GM19023 (cell line): ENCODE measurements at regions not wholly inside any gene's neighbourhood (a gene's known extent, or its start where the extent isn't known, plus 50 kb on each side); places are given as distances from the start of the nearest gene placed in this dataset.
"Not testable (repeated sequence)": the region's sequence is repeated elsewhere in the genome, so short reads cannot be mapped to it uniquely, and the experiment has no call there.

Source experiments
- ATAC-seq: cut with Tn5 transposase; IDR thresholded peaks from one replicate; pipeline ENCODE4 v1.9.1; 2021; ENCODE audit warnings: mild to moderate bottlenecking, moderate library complexity; ENCODE audit not compliant: unreplicated experiment

DNA sequence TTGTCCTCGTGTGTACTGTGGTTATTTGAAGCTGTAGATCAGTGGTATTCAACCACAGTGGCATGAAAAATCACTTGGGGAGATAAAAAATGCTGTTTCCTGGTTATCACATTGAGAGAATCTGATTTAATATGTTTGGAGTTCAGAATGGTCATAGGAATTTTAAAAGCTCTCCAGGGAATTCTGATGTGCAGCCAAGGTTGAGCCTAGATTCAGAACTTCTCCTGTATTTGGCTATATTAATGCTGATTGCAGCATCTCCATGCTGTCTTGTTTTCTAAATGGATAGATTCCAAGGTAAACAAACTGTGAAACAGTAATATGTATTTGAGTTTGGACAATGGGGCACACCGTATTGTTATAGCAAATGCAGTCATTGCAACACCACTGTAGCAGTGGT lies 982.2 kb upstream of the FBXO33 start:
- no peak for ATAC-seq

DNA sequence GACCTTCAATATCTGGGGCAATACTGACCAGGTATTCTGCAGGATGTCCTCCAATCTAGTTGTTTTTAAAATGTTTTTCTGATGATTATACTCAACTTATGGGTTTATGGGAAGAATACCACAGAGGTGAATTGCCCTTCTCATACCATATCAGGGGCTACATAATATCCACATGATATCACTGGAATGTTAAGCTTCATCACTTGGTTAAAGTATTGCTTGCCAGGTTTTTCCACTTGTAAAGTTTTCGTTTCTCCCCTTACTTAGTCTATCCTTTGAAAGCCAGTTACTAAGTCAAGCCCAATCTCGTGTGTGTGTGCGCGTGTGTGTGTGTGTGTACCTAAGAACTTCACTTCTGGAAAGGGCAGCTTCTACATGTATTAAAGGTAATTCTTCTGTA lies 980.9 kb upstream of the FBXO33 start:
- no peak for ATAC-seq

DNA sequence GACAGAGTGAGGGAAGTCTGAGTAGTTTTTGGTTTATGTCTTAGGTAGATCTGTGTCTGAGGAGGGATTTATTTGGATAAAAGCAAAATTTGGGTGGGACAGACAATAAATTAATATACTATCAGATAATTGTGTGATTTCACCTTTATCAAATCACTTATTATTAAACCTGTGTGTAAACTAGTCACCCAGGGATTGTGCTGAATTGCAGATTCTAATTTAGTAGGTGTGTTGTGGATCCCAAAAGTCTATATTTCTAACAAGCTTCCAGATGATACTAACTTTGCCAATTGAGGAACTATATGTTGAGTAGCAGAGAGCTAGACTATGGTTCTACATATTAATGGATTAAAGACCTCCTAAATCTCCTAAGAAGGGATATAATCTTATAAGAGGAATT lies 978.5 kb upstream of the FBXO33 start:
- ATAC-seq = no peak

DNA sequence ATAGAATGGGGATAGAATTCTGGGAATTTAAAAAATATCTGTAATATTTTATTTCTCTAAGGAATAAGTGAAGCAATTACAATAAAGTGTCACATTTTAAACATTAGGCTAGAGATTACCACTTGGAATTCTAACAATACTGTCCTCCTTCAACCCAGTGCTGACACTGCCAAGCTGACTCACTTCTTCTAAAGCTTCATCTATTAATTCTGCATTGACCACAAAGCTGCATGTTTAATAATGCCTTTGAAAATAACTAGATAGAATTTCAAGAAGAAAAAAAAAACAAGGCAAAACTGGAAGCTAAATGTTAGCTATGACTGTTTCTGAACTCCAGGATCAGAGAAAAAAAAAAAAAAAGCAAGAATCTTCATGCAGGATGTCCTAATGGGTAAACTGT lies 970.7 kb upstream of the FBXO33 start:
- no peak for ATAC-seq

DNA sequence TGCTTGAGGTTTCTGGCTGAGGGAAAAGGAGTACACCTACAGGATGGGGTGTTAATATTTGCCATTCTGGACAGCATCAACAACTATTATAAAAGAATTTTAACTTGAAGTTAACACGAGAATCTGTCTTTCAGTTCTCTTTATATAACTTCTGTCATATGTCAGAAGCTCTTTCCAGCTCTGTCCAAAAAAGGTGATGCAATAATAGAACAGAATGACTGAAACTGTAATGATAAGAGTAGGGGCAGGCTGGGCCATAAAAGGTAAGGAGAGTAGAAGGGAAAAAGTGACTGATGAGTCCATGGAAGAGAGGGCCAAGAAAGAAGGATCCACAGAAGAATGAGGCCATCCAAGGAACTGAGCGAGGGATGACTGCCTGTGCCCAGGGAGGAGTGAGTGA lies 966.7 kb upstream of the FBXO33 start:
- ATAC-seq = no peak

DNA sequence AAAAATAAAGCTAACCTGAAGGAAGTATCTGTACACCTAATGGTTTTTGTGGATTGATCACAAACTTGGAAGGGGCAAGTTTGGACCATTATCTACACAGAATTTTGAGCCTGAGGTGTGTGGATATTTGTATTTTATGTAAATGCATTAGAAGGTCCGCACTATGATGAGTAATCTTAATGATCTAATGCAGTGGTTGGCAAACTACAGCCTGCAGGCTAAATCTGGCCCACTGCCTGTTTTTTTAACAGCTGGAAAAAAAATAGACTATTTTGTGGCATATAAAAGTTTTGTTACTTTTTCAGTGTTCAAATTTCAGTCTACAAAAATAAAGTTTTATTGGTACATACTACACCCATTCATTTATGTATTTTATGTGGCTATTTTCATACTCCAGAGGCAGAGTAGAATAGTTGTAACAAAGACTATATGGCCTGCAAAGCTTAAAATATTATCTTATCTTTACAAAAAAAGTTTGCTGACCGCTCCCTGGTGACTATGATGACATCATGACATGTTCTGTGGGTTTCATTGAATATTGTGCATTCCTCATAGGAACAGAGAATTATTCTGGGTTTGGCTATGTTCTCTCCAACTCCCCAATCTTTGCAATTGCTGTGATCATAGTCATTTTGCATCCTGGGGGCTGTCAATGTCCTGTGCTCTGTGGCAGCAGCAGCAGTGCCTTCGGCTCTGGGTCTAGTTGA lies 962.6 kb upstream of the FBXO33 start:
- no peak for ATAC-seq

DNA sequence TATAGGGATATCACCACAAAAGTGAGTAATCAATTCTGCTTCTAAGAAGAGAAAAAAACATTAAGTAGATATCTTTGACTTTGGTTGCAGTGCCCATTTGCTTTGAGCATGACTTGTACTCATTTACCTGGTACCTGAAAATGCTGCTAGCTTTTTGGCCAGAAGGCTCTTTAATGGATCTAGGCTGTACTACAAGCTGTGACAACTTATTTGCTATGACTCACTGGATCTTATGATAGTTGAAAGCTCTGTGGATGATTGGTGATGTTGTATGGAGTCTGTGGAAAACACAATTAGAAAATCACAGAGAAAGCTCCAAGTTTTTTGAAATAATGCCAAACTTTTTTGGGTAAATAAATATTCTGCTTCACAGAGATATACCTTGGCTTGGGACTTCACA lies 960.9 kb upstream of the FBXO33 start:
- ATAC-seq = no peak

DNA sequence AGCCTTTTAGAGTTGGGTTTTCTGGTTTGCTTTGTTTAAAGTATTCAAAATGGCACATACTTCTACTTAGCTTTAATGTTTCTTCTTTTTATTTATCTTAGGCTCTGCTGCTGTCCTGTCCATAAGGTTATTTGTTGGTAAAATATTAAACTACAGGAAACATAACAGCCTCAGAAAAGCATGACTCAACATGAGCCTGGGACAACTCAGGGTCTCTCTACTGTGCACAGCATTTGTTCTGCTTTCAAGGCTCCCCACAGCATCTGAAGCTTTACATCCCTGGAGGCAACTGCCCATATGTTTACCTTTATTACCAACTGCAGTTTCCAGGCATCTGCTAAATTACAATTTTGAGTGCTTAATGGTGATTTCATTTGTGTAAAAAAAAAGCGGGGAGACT lies 954.2 kb upstream of the FBXO33 start:
- no peak for ATAC-seq

DNA sequence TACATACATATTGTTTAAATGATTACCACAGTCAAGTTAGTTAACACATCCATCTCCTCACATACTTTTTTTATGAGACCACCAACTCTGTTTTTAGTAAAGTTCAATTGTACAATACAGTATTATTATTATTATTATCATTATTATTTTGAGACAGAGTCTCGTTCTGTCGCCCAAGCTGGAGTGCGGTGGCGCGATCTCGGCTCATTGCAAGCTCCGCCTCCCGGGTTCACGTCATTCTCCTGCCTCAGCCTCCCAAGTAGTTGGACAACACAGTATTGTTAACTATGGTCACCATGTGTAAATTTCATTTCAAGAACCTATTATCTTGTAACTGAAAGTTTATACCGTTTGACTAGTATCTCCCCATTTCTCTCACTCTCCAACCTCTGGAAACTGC lies 942.0 kb upstream of the FBXO33 start:
- no peak for ATAC-seq

DNA sequence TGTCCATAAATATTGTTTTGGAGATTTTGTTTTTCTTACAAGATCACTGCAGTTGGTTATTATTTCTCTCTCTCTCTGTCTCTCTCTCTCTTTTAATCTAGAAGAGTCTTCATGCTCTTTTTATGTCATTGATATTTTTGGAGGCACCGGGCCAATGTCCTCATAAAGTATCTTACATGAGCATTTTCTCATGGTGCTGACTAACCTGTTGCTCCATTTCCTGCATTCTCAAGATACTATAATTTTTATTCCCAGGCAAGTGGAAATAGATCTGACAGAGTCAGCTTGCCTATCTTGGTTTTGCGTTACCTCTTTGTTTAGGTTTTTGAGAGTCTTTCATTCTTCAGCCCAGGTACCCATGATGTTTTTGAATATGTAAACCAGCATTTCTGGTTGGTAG lies 938.8 kb upstream of the FBXO33 start:
- no peak for ATAC-seq

DNA sequence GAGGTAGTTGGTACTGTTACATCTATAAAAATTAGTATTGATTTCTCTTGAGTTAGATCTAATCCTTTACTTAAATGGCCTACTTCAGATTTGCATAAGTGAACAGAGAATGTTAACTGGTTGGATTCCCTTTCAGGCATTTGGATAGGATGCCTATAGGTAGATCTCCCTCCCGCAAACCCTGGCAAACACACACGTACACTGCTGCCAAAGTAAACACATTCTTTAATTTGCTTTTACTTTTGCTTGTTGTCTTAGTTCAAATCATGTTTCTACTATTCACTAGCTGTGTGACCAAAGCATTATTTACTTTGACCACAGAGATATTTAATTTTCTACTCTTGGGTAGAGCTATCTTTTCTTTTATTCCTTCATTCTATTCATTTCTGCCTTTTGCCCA lies 936.1 kb upstream of the FBXO33 start:
- ATAC-seq = no peak

DNA sequence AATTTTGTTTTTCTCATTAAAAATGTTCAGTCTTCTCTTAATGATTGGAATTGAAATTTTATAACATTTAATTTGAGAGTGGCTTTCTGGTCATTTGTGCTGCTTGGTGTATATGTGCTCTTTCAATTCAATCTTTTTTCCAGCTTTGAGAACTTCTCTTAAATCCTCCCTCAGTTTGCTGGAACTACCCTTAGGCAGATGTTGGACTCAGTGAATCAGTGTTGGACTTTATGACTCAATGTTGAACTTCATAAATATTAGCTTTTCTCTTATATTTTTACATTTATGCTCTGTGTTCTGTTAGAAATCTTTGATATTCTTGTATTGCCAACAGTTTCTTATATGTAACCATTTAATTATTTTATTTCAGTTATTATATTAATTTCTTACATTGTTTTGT lies 935.5 kb upstream of the FBXO33 start:
- ATAC-seq = no peak

DNA sequence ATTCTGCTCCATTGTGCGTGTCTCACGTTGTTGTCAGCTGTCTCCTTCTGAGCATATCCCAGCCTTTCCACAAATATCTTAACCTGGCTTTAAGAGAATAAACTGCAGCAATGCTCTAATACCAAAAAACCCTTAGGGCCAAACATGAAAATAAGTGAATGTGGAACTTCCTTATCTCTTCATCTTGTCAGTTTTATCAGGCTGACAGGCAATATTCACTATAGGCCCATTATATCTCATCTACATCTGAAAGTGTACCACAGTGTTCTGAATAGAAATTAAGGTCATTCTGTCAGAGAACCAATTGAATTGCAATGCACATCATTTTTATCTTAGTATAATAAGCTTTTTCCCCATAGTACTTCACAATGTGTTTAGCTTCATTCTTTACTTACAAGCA lies 933.1 kb upstream of the FBXO33 start:
- no peak for ATAC-seq

DNA sequence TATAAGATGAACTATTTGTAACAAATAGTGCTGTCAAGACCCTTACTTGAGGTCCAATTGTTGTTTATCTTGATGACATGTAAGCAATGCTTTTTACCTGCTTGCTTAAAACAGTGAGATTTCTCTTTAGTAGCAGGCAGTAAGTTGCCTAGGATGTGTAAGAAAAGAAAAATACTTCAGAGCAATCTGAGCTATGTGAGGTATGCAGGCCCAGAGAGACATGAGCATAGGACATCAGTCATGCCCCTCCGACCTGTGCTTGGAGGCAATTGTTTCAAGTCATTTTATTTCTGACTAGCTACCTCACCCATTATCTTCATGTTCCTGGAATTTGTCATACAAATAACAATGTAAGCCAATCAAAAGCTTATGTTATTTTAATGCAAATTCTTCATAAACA lies 930.6 kb upstream of the FBXO33 start:
- no peak for ATAC-seq

DNA sequence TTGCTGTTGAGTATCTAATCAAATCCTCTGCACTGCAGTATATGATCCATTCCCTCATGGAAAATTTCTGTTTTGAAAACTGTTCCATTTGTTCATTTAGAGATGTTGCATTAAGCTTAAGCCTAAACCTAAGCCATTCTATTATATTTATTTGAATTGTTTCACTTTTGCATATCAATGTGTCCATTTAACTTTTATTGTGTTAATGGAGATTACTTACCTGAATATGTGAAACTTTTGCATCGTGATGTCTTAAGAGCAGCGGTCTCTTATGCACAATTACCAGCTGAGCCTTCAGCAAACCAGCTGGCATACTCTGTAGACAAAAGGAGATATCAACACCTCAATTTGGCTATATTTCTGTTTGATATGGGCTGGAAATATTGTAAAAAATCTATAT lies 922.5 kb upstream of the FBXO33 start:
- no peak for ATAC-seq

DNA sequence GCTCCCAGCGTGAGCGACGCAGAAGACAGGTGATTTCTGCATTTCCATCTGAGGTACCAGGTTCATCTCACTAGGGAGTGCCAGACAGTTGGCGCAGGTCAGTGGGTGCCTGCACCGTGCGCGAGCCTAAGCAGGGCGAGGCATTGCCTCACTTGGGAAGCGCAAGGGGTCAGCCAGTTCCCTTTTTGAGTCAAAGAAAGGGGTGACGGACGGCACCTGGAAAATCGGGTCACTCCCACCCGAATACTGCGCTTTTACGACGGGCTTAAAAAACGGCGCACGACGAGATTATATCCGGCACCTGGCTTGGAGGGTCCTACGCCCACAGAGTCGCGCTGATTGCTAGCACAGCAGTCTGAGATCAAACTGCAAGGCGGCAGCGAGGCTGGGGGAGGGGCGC lies 915.9 kb upstream of the FBXO33 start:
- not testable (repeated sequence) for ATAC-seq

DNA sequence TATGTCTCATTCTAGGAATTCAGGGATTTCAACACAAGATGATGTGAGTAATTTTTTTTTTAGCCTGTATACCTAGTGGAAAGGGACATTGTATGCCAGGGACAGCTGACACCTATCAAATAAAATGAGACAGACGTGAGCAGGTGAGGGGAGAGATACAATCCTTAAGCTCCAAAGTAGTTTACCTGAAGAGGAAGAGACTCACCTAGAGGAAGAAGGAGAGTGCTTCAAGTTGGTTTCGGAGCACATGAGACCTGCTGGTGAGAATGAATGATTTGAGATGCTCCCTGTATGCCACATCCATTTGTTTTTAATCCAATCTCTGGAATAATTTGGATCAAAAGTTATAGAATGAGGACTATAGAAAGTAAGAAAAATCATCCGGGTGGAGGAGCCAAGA lies 915.4 kb upstream of the FBXO33 start:
- ATAC-seq = no peak

DNA sequence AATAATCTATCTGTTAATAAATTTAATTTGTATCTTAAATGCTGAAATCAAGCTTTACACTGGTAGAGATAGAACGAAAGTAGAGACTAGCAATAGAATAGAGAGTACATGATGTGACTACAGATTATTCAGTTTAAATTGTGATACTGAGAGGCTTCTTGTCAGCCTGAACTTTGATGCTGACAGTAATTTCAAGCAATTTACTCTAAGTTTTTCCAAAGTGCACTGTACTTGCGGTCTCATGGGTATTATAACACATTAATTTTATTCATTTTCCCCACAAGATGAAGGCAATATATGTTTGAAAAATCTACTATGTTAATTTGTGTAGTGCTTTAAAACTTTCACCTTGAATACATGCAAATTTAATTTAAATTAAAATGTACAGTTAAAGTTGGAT lies 914.0 kb upstream of the FBXO33 start:
- ATAC-seq = no peak

DNA sequence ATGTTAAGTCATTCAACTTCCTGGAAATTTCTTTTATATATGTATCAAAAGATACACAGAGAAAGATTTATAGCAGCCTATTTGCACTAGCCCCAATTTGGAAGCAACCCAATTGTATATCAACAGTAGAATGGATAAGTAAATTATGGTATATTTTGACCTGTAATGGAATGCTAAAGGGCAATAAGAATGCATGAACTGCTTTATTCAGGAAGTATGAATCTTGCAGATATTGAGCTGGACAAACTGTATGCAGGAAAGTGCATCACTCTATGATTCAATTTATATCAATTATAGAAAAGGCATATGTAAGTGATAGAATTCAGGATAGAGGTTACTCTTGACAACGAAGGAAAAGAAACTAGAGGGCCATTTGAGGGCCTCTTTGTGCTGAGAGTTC lies 913.1 kb upstream of the FBXO33 start:
- ATAC-seq = no peak

DNA sequence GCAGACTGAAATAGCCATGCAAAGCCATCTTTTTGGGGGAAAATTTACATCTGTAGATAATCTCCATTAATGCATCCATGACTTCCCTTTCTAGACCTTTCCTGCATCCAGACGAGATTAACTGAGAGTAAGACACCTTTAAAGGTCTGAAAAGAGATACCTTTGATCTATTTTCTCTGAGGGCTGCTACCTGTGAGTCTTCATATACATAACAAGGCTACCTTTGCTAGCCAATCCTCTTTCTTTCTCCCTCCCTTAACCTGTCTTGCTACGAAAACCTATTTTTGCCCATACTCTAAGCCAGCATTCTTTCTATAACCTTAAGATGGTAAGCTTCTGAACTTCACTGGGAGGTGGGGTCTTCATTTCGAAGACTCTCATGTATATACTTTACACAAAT lies 908.5 kb upstream of the FBXO33 start:
- ATAC-seq = no peak

DNA sequence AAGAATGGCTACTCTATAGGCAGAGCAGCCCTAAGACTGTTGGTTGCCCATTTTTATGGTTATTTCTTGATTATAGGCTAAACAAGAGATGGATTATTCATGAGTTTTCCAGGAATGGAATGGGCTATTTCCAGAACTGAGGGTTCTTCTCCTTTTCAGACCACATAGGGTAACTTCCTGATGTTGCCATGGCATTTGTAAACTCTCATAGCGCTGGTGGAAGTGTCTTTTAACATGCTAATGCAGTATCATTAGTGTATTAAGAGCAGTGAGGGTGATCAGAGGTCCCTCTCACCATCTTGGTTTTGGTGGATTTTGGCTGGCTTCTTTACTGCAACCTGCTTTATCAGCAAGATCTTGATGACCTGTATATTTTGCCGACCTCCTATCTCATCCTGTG lies 904.6 kb upstream of the FBXO33 start:
- no peak for ATAC-seq

DNA sequence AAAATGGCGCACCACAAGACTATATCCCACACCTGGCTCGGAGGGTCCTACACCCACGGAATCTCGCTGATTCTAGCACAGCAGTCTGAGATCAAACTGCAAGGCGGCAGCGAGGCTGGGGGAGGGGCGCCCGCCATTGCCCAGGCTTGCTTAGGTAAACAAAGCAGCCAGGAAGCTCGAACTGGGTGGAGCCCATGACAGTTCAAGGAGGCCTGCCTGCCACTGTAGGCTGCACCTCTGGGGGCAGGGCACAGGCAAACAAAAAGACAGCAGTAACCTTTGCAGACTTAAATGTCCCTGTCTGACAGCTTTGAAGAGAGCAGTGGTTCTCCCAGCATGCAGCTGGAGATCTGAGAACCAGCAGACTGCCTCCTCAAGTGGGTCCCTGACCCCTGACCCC lies 894.3 kb upstream of the FBXO33 start:
- not testable (repeated sequence) for ATAC-seq

DNA sequence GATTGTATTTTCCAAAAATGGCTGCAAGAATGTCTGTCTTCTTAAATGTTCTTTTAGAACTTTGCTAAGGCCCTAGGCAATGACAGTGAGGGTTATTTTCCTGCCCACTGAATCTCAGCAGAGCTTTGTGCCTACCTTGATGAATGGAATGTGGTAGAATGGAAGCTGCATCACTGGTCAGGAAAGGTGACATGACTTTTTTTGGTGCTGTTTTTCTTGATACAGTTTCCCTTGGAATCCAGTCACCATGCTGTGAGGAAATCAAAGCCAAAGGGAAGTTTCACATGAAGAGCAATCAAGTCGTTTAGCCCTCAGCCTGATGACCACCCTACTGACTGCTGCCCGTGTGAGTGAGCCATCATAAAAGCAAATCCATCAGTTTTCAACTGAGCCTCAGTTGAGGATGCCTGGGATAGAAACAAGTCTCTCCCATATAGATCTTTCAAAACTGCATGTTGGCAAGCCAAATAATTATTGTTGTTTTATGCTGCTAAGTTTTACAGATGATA lies 886.0 kb upstream of the FBXO33 start:
- ATAC-seq = no peak
